ENCODE measurements at regions not wholly inside any gene's neighbourhood (a gene's known extent, or its start where the extent isn't known, plus 50 kb on each side); places are given as distances from the start of the nearest gene placed in this dataset.
A peak's percentile ranks its signal among the peaks of the same experiment; 100 is the strongest.

GRCh38 chr7:118311121-118311836 lies 86.8 kb downstream of the ANKRD7 start (continued):
- TF ChIP-seq KLF5 (IDR thresholded peaks at IDR 0.05; ENCODE audit: partially characterized antibody), result no peak
- TF ChIP-seq ZNF687 (IDR thresholded peaks at IDR 0.05), result no peak
- no peak for TF ChIP-seq MYB (IDR thresholded peaks at IDR 0.05; ENCODE audit: borderline replicate concordance, low read depth, low read length)
- no peak for TF ChIP-seq CTCF (IDR thresholded peaks at IDR 0.05 in 2 of 3, conservative IDR thresholded peaks at IDR 0.05 in 1 of 3; ENCODE audit: control insufficient read depth in 2 of 3, extremely low read depth in 1 of 3, insufficient read depth in 1 of 3, low read depth in 3 of 3, low read length in 3 of 3)
- 0 out of 2 replicates have a peak, but pooled peaks have one; percentile 16 for TF ChIP-seq BCL11A (IDR thresholded peaks at IDR 0.05; ENCODE audit: low read depth, low read length)
- no peak for TF ChIP-seq YY1 (IDR thresholded peaks at IDR 0.05; ENCODE audit: low read depth, low read length)
- TF ChIP-seq RCOR1 (conservative IDR thresholded peaks at IDR 0.05; ENCODE audit: low read depth, low read length), result no peak
- TF ChIP-seq, protein P1, sequence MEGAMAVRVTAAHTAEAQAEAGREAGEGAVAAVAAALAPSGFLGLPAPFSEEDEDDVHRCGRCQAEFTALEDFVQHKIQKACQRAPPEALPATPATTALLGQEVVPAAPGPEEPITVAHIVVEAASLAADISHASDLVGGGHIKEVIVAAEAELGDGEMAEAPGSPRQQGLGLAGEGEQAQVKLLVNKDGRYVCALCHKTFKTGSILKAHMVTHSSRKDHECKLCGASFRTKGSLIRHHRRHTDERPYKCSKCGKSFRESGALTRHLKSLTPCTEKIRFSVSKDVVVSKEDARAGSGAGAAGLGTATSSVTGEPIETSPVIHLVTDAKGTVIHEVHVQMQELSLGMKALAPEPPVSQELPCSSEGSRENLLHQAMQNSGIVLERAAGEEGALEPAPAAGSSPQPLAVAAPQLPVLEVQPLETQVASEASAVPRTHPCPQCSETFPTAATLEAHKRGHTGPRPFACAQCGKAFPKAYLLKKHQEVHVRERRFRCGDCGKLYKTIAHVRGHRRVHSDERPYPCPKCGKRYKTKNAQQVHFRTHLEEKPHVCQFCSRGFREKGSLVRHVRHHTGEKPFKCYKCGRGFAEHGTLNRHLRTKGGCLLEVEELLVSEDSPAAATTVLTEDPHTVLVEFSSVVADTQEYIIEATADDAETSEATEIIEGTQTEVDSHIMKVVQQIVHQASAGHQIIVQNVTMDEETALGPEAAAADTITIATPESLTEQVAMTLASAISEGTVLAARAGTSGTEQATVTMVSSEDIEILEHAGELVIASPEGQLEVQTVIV (IDR thresholded peaks at IDR 0.05; ENCODE audit: borderline replicate concordance, partially characterized antibody), result no peak
- TF ChIP-seq NFXL1 (IDR thresholded peaks at IDR 0.05; ENCODE audit: borderline replicate concordance), result no peak
- TF ChIP-seq HCFC1 (IDR thresholded peaks at IDR 0.05; ENCODE audit: low read length), result no peak
- TF ChIP-seq SMARCA5 (IDR thresholded peaks at IDR 0.05), result no peak
- TF ChIP-seq, protein P2, sequence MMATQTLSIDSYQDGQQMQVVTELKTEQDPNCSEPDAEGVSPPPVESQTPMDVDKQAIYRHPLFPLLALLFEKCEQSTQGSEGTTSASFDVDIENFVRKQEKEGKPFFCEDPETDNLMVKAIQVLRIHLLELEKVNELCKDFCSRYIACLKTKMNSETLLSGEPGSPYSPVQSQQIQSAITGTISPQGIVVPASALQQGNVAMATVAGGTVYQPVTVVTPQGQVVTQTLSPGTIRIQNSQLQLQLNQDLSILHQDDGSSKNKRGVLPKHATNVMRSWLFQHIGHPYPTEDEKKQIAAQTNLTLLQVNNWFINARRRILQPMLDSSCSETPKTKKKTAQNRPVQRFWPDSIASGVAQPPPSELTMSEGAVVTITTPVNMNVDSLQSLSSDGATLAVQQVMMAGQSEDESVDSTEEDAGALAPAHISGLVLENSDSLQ (IDR thresholded peaks at IDR 0.05), result peak; percentile 54; the same call in 1 of the 2 replicates
- peak; percentile 66; the same call in 1 of the 2 replicates for TF ChIP-seq ZBED1 (IDR thresholded peaks at IDR 0.05; ENCODE audit: borderline replicate concordance)
- TF ChIP-seq, protein P3, sequence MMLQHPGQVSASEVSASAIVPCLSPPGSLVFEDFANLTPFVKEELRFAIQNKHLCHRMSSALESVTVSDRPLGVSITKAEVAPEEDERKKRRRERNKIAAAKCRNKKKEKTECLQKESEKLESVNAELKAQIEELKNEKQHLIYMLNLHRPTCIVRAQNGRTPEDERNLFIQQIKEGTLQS (IDR thresholded peaks at IDR 0.05; ENCODE audit: borderline replicate concordance, extremely low read depth, low read depth, low read length), result no peak
- 0 out of 2 replicates have a peak, but pooled peaks have one; percentile 12 for TF ChIP-seq RAD51 (IDR thresholded peaks at IDR 0.05)
- TF ChIP-seq BRCA1 (IDR thresholded peaks at IDR 0.05; ENCODE audit: low read depth, low read length), result no peak
- TF ChIP-seq, protein P4, sequence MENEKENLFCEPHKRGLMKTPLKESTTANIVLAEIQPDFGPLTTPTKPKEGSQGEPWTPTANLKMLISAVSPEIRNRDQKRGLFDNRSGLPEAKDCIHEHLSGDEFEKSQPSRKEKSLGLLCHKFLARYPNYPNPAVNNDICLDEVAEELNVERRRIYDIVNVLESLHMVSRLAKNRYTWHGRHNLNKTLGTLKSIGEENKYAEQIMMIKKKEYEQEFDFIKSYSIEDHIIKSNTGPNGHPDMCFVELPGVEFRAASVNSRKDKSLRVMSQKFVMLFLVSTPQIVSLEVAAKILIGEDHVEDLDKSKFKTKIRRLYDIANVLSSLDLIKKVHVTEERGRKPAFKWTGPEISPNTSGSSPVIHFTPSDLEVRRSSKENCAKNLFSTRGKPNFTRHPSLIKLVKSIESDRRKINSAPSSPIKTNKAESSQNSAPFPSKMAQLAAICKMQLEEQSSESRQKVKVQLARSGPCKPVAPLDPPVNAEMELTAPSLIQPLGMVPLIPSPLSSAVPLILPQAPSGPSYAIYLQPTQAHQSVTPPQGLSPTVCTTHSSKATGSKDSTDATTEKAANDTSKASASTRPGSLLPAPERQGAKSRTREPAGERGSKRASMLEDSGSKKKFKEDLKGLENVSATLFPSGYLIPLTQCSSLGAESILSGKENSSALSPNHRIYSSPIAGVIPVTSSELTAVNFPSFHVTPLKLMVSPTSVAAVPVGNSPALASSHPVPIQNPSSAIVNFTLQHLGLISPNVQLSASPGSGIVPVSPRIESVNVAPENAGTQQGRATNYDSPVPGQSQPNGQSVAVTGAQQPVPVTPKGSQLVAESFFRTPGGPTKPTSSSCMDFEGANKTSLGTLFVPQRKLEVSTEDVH (IDR thresholded peaks at IDR 0.05; ENCODE audit: low read depth, partially characterized antibody), result no peak
